ENCODE measurements at regions not wholly inside any gene's neighbourhood (a gene's known extent, or its start where the extent isn't known, plus 50 kb on each side); places are given as distances from the start of the nearest gene placed in this dataset.

GRCh38 chr4:13056630-13057189 is 427.4 kb downstream of the RAB28 start:
- Histone ChIP-seq H2AFZ (ENCODE audit: low read depth, low read length, poor library complexity, severe bottlenecking) (no peak overlapping the region), H3K4me3 (replicated peaks in 1 of 2; ENCODE audit: low read depth in 1 of 2, low read length in 2 of 2) (no peak overlapping the region), H3K36me3 (ENCODE audit: control insufficient read depth in 1 of 2, insufficient read depth in 2 of 2, low read length in 2 of 2) (no peaks in the 10 kb centered on the region), H3K9me2 (ENCODE audit: insufficient read depth) (no peaks in the 10 kb centered on the region), H3K27ac (ENCODE audit: low read depth, low read length) (no peak overlapping the region), H4K20me1 (ENCODE audit: insufficient read depth) (no peaks in the 10 kb centered on the region), H3K27me3 (ENCODE audit: insufficient read depth, low read length) (no peaks in the 10 kb centered on the region; the same call in 1 of the 2 replicates), H3K79me2 (ENCODE audit: insufficient read depth, low read length) (no peaks in the 10 kb centered on the region), H3K4me1 (ENCODE audit: control insufficient read depth in 1 of 2, insufficient read depth in 2 of 2, low read length in 2 of 2) (no peaks in the 10 kb centered on the region), H3K9ac (ENCODE audit: low read length) (no peak overlapping the region), H3K4me2 (ENCODE audit: low read length) (no peak overlapping the region), H3K9me3 (ENCODE audit: control insufficient read depth in 1 of 2, insufficient read depth in 1 of 2, low read depth in 1 of 2, low read length in 2 of 2) (no peaks in the 10 kb centered on the region)
- CTCF ChIA-PET: no interaction called here
- POLR2A ChIA-PET: no interaction called here
- DNase-seq (ENCODE audit: low read depth, low spot score) (no peak), ATAC-seq (no peak)
- RAD21 ChIA-PET (ENCODE audit: low non-redundant PET in 1 of 2, low total read pairs in 2 of 2, uncharacterized antibody in 2 of 2, unreplicated experiment in 2 of 2): no interaction called here
- no TSS peak for BruUV-seq (replicated peaks)
- no peak for TF ChIP-seq CTCF (IDR thresholded peaks at IDR 0.05 in 2 of 3, conservative IDR thresholded peaks at IDR 0.05 in 1 of 3; ENCODE audit: borderline replicate concordance in 1 of 3, insufficient read depth in 1 of 3, low read depth in 2 of 3, low read length in 2 of 3)
- TF ChIP-seq RAD21 (IDR thresholded peaks at IDR 0.05; ENCODE audit: low read depth): no peak
- no peak for TF ChIP-seq TCF7L2 (IDR thresholded peaks at IDR 0.05; ENCODE audit: borderline replicate concordance, extremely low read depth, insufficient read depth, insufficient read length)
- intact Hi-C loops (cut with micrococcal nuclease): no loop called here

- RAD21 ChIA-PET (ENCODE audit: low non-redundant PET in 1 of 2, low total read pairs in 2 of 2, uncharacterized antibody in 2 of 2, unreplicated experiment in 2 of 2): no interaction called here
Observed at GRCh38 chr4:13054420-13054970, 429.6 kb downstream of the RAB28 start.

More at GRCh38 chr4:13054420-13054970, 429.6 kb downstream of the RAB28 start:
- TF ChIP-seq SIN3A (IDR thresholded peaks at IDR 0.05; ENCODE audit: low read depth) (no peak), POLR2A (IDR thresholded peaks at IDR 0.05; ENCODE audit: borderline replicate concordance, extremely low read depth, insufficient read depth, insufficient read length) (no peak), ZNF274 (IDR thresholded peaks at IDR 0.05; ENCODE audit: low read depth, low read length) (no peak)
- Histone ChIP-seq H3K27ac (ENCODE audit: low read depth, low read length) (no peak overlapping the region), H3K36me3 (ENCODE audit: control insufficient read depth in 1 of 2, insufficient read depth in 2 of 2, low read length in 2 of 2) (no peaks in the 10 kb centered on the region), H2AFZ (ENCODE audit: low read depth, low read length, poor library complexity, severe bottlenecking) (no peak overlapping the region), H3K4me1 (ENCODE audit: control insufficient read depth in 1 of 2, insufficient read depth in 2 of 2, low read length in 2 of 2) (no peaks in the 10 kb centered on the region), H3K27me3 (ENCODE audit: insufficient read depth, low read length) (no peaks in the 10 kb centered on the region), H3K9ac (ENCODE audit: low read length) (no peak overlapping the region), H3K9me2 (ENCODE audit: insufficient read depth) (no peaks in the 10 kb centered on the region), H3K4me2 (ENCODE audit: low read length) (no peak overlapping the region), H4K20me1 (ENCODE audit: insufficient read depth) (no peaks in the 10 kb centered on the region), H3K79me2 (ENCODE audit: insufficient read depth, low read length) (no peaks in the 10 kb centered on the region), H3K9me3 (ENCODE audit: control insufficient read depth in 1 of 2, insufficient read depth in 1 of 2, low read depth in 1 of 2, low read length in 2 of 2) (no peaks in the 10 kb centered on the region), H3K4me3 (replicated peaks in 1 of 2; ENCODE audit: low read depth in 1 of 2, low read length in 2 of 2) (no peak overlapping the region)
- CTCF ChIA-PET: no interaction called here
- POLR2A ChIA-PET: no interaction called here
- ATAC-seq (no peak), DNase-seq (ENCODE audit: low read depth, low spot score) (no peak)
- intact Hi-C loops (cut with micrococcal nuclease): no loop called here
- BruUV-seq (replicated peaks): no TSS peak
